Activated CD8-positive, alpha-beta T cell treated with anti-CD3 and anti-CD28 coated beads for 36 hours (primary cell): ENCODE measurements at regions not wholly inside any gene's neighbourhood (a gene's known extent, or its start where the extent isn't known, plus 50 kb on each side); places are given as distances from the start of the nearest gene placed in this dataset.
A peak's percentile ranks its signal among the peaks of the same experiment; 100 is the strongest.

Experiments
- ATAC-seq: fragments of 200-7000 bp; cut with Tn5 transposase; one replicate; pipeline ENCODE4 v1.10.0; 2021; ENCODE audit warnings: mild to moderate bottlenecking, moderate library complexity
- CTCF ChIA-PET: fragments of 350-600 bp; sonication (Branson Sonifier 250); formaldehyde crosslinking; loops from one replicate; lab custom pipeline; 2021; ENCODE audit warnings: antibody characterized with exemption; lab: Charles Lee
- POLR2A ChIA-PET: fragments of 350-600 bp; sonication (Branson Sonifier 250); formaldehyde crosslinking; loops from one replicate; lab custom pipeline; 2021; ENCODE audit warnings: antibody characterized with exemption; lab: Charles Lee
- DNase-seq: peaks from one replicate; pipeline ENCODE4 v3.0.0-alpha.2; 2020
- H3K27ac Mint-ChIP-seq: one replicate; pipeline ENCODE4 v1.8.0; 2021; ENCODE audit warnings: mild to moderate bottlenecking, mixed read lengths
- H3K27me3 Mint-ChIP-seq: one replicate; pipeline ENCODE4 v1.8.0; 2021; ENCODE audit warnings: mixed read lengths
- H3K36me3 Mint-ChIP-seq: one replicate; pipeline ENCODE4 v1.8.0; 2021; ENCODE audit warnings: low read depth, mixed read lengths
- H3K4me1 Mint-ChIP-seq: one replicate; pipeline ENCODE4 v1.8.0; 2021; ENCODE audit warnings: low read depth, mixed read lengths
- H3K4me3 Mint-ChIP-seq: one replicate; pipeline ENCODE4 v1.8.0; 2021; ENCODE audit warnings: mild to moderate bottlenecking, moderate library complexity, mixed read lengths
- H3K9me3 Mint-ChIP-seq: one replicate; pipeline ENCODE4 v1.8.0; 2021; ENCODE audit warnings: mixed read lengths
- intact Hi-C: fragments of 100-400 bp; cut with micrococcal nuclease; formaldehyde crosslinking; loops from one replicate; pipeline ENCODE4 v1.10.0; 2022
- TF ChIP-seq, protein P1 (sequence below): fragments of 200-600 bp; IDR thresholded peaks from one replicate; pipeline ENCODE4 v1.8.0; 2022; ENCODE audit warnings: antibody characterized with exemption, mild to moderate bottlenecking

DNA sequence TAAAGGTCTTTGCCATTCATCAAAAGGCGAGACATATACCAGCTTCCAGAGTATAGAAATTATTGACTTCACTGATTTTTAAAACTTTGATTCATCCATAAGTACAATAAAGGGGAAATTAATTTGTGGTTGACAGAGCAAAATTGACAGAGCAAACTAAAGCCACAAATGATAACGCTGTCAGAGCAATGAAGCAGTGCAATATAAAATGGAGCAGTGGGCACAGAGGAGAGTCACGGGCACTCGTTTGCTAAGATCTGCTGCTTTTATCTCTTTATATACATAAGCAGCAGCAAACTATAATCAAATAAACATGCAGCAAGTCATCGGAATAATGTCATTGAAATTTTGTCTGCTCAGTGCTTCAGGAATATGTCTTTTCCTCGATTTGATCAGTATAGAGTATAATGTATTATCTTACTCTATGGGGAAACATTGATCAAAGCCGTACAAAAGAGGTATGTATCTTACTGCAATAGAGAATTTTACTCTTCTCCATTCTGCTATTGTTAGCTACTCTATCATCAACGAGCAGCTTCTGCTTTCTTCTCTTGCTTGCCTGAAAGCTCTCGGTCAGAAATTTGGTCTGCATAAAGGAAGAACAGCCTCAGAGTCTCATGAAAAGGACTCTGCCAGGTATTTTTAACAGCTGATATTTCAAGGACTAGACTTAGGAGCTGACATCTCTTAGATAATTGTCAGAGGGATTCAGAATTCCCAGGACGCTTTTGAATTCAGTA, 546.0 kb upstream of the ARID1B start:
- intact Hi-C loops, result no loop called here
- H3K27ac Mint-ChIP-seq, result no peak overlapping the region
- DNase-seq (no peak), ATAC-seq (no peak)
- peaks cover 5% of the 10 kb centered on the region for H3K9me3 Mint-ChIP-seq
- H3K4me1 Mint-ChIP-seq, result no peaks in the 10 kb centered on the region
- POLR2A ChIA-PET, result no interaction called here
- CTCF ChIA-PET, result interaction anchor here (0.8 kb wide), 1 partner anchor 57 kb away, joined by 3 read pairs; no protein-coding TSS in a partner anchor
- H3K36me3 Mint-ChIP-seq, result no peaks in the 10 kb centered on the region
- H3K4me3 Mint-ChIP-seq, result no peak overlapping the region
- TF ChIP-seq, protein P1, sequence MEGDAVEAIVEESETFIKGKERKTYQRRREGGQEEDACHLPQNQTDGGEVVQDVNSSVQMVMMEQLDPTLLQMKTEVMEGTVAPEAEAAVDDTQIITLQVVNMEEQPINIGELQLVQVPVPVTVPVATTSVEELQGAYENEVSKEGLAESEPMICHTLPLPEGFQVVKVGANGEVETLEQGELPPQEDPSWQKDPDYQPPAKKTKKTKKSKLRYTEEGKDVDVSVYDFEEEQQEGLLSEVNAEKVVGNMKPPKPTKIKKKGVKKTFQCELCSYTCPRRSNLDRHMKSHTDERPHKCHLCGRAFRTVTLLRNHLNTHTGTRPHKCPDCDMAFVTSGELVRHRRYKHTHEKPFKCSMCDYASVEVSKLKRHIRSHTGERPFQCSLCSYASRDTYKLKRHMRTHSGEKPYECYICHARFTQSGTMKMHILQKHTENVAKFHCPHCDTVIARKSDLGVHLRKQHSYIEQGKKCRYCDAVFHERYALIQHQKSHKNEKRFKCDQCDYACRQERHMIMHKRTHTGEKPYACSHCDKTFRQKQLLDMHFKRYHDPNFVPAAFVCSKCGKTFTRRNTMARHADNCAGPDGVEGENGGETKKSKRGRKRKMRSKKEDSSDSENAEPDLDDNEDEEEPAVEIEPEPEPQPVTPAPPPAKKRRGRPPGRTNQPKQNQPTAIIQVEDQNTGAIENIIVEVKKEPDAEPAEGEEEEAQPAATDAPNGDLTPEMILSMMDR, result no peak
- no peaks in the 10 kb centered on the region for H3K27me3 Mint-ChIP-seq

DNA sequence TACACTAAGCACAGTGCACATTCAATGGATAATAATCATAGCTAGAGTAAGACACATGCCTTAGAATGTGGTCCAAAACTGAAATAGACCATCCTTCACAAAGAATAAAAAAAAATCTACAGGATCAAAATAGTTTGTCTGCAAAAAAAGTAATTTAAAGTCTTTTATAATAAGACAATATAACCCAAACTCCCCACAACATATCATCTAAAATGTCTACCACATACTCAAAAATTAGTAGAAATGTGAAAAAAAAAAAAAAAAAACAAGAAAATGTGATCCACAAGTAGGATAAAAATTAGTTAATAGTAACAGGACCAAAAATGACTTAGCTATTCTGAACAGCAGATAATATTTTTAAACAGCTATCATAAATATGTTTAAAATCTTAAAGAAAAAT, 557.2 kb upstream of the ARID1B start:
- POLR2A ChIA-PET, result interaction anchor here (0.6 kb wide), 1 partner anchor 17 kb away, joined by 4 read pairs; no protein-coding TSS in a partner anchor
- CTCF ChIA-PET, result no interaction called here
- DNase-seq (no peak), ATAC-seq (no peak)
- TF ChIP-seq, protein P1, result no peak
- H3K36me3 Mint-ChIP-seq, result no peaks in the 10 kb centered on the region
- H3K4me3 Mint-ChIP-seq, result no peak overlapping the region
- H3K9me3 Mint-ChIP-seq, result peaks cover 5% of the 10 kb centered on the region
- intact Hi-C loops, result no loop called here
- no peak overlapping the region for H3K27ac Mint-ChIP-seq
- H3K4me1 Mint-ChIP-seq, result no peaks in the 10 kb centered on the region
- peaks cover 2% of the 10 kb centered on the region for H3K27me3 Mint-ChIP-seq

DNA sequence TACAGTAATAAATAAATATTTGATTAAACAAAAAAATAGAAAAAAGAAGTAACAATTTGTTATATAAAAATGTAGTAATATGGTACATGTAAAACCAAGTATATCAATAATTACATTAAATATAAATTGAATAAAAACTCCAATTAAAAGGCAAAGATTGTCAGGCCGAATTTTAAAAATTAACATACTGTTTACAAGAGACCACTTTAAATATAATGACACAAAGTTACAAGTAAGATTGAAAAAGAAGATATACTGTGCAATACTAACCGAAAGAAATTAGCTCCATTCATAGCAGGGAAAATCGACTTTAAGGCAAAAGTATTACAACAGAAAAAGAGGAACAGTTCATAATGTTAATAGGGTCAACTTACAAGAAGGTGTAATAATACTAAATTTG, 571.5 kb upstream of the ARID1B start:
- no peak overlapping the region for H3K27ac Mint-ChIP-seq
- no peak for DNase-seq
- no peak overlapping the region for H3K4me3 Mint-ChIP-seq
- ATAC-seq, result no peak
- H3K27me3 Mint-ChIP-seq, result no peaks in the 10 kb centered on the region
- TF ChIP-seq, protein P1, result no peak
- ChIA-PET CTCF (no interaction called here), POLR2A (no interaction called here)
- H3K9me3 Mint-ChIP-seq, result peaks cover 24% of the 10 kb centered on the region
- no peaks in the 10 kb centered on the region for H3K4me1 Mint-ChIP-seq
- H3K36me3 Mint-ChIP-seq, result no peaks in the 10 kb centered on the region
- intact Hi-C loops, result no loop called here

DNA sequence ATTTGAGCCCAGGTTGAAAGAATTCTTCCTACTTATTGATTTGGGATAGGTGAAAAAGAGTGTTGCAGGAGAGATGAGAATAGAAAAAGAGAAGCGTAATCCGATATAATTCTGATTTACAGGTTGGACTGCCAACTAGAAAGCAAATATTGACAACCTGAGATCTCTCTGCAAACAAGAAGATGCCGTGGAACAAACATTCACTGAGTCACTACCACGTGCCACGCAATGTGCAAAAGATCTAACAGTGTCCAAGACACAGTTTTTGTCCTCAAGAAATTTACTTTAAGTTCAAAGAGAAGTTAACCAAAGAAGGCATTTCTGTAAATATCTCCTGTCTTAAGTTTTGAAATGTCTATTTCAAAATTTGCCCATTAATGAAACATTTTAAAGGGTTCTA, 578.0 kb upstream of the ARID1B start:
- intact Hi-C loops, result no loop called here
- ChIA-PET CTCF (no interaction called here), POLR2A (no interaction called here)
- Mint-ChIP-seq H3K4me1 (peaks cover 21% of the 10 kb centered on the region), H3K9me3 (peaks cover 1% of the 10 kb centered on the region), H3K27me3 (no peaks in the 10 kb centered on the region), H3K36me3 (no peaks in the 10 kb centered on the region), H3K4me3 (no peak overlapping the region), H3K27ac (no peak overlapping the region)
- ATAC-seq (no peak), DNase-seq (no peak)
- TF ChIP-seq, protein P1, result no peak

DNA sequence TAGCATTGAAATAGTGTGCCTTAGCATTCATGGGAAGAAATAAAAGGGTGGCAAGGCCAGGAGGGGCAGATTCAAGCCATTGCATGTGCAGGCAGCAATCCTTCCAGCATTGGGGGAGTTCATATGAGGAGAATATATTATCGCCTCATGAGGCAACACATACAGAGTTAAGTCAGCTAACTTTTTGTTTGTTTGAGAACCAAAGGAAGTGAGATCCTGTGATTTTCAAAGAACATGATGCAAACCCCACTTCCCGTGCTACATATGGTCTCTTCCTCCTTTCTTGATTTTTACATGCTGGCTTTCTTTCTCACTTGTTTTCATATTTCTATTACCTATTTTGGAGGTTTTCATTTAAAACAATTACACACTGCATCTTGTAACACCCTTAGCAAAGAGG, 579.7 kb upstream of the ARID1B start:
- POLR2A ChIA-PET, result interaction anchor here (1.2 kb wide), 1 partner anchor 435 kb away, joined by 3 read pairs; no protein-coding TSS in a partner anchor
- DNase-seq (peak; percentile 6), ATAC-seq (peak; percentile 51)
- H3K27me3 Mint-ChIP-seq, result no peaks in the 10 kb centered on the region
- peaks cover 1% of the 10 kb centered on the region for H3K36me3 Mint-ChIP-seq
- CTCF ChIA-PET, result no interaction called here
- peaks cover 29% of the 10 kb centered on the region for H3K4me1 Mint-ChIP-seq
- peak overlapping the region; percentile 34 for H3K27ac Mint-ChIP-seq
- intact Hi-C loops, result no loop called here
- peaks cover 1% of the 10 kb centered on the region for H3K9me3 Mint-ChIP-seq
- TF ChIP-seq, protein P1, result no peak
- no peak overlapping the region for H3K4me3 Mint-ChIP-seq
